Pancreas (tissue), 10 donors: ENCODE measurements at regions not wholly inside any gene's neighbourhood (a gene's known extent, or its start where the extent isn't known, plus 50 kb on each side); places are given as distances from the start of the nearest gene placed in this dataset.

Experiments used
- ATAC-seq, 4 donors: fragments of 200-7000 bp; cut with Tn5 transposase; one replicate each; pipeline versions ENCODE4 v1.8.0 to v1.9.1; 2020; ENCODE audit warnings: mild to moderate bottlenecking in 4 of 4, moderate library complexity in 4 of 4
- DNase-seq, 6 donors: peaks; one replicate each; pipeline ENCODE4 v3.0.0-alpha.2; 2020
- FAIRE-seq: peaks from 2 replicates; lab custom pipeline; 2012; peaks lifted over from hg19 to GRCh38; lab: Jason Lieb, UNC
- H3K27ac ChIP-seq, 4 donors: fragments of 200-600 bp; sonication (generic); 1 replicate in 3 of 4; 2 replicates in 1 of 4; pipeline versions ENCODE4 v1.5.0 to v1.8.0; 2020
- H3K27me3 ChIP-seq, 4 donors: fragments of 200-600 bp; one replicate each; pipeline ENCODE4 v1.8.0; 2021
- H3K36me3 ChIP-seq, 3 donors: fragments of 200-600 bp; sonication (generic) in 1 of 3; one replicate each; pipeline versions ENCODE4 v1.5.0 to v1.8.0; 2020 to 2021
- H3K4me1 ChIP-seq, 3 donors: fragments of 200-600 bp; one replicate each; pipeline ENCODE4 v1.8.0; 2021
- H3K4me3 ChIP-seq, 4 donors: fragments of 200-600 bp; sonication (generic) in 2 of 4; one replicate each; pipeline versions ENCODE4 v1.5.0 to v1.8.0; 2020 to 2021
- H3K9me3 ChIP-seq, 4 donors: fragments of 200-600 bp; one replicate each; pipeline ENCODE4 v1.8.0; 2021
- WGBS, 2 donors: extraction: QIAGEN DNeasy Blood & Tissue Kit; methylation state at CpG; one replicate each; pipeline ENCODE4 v1.1.7; 2013; 5-methylcytosine and 5-hydroxymethylcytosine counted together
- intact Hi-C, 3 donors: fragments of 100-400 bp; cut with DNase I; formaldehyde crosslinking; loops; one replicate each; pipeline versions ENCODE4 v1.11.1 to v1.14.2; 2022
- TF ChIP-seq, protein P1 (sequence below), 4 donors: fragments of 200-600 bp; sonication (generic) in 3 of 4; IDR thresholded peaks; one replicate each; pipeline versions ENCODE4 v1.5.0 to v1.8.0; 2021; ENCODE audit warnings: antibody characterized with exemption in 4 of 4
- donor health status: healthy with polysubstance abuse.
- donor health status: DM: no; HTN: no; CAD: no; lungs with moderate emphysema.
- donor health status: DM: no; HTN: no; CAD: no.
- donor health status: control.
- donor health status: control.
- donor health status: Bipolar disorder and iron deficiency.
- donor health status: DM: yes; HTN: yes; CAD: no.
- donor health status: DM: no; HTN: no; CAD: no.
- donor health status: DM: no; HTN: no; CAD: no.
- donor health status: DM: yes; HTN: yes; CAD: no.

DNA sequence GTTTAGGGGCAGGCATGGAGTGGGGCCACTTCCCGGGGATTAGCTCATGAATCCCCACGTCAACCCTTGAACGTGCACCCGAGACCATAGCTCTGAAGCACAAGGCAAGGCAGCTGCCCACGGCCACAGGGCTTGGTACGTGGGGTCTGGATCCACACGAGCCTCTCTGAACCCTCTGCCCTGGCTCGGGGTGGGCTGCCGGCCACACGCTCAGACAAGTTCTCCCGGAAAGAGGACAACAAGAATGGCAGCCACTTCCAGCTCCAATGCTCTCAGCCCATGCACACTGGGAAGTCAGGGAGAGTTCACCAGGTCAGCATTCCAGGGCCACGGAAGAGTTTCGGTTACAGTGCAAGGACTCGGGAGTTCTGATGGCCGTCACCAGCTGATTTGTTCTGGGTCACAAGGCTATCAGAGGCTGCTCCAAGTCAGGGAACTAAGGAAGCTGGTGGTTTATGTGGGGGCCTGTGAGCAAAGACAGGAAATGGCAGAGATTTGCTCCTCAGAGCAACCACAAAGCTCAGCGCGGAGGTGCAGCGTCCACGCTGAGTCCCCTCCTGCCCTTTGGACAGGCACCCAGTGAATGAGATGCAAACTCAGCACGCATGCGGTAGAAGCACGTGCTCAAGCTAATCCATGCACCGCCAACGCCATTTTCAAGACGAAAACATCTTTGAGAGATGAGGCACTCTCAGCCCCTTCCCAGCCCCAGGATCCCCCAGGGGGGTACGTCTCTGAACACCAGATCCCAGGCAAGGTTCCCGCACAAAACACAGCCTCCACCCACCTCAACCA is 356.4 kb downstream of the FOXL1 start:
- 48 to 62% methylated on average over 27 of the region's 27 CpGs for WGBS, 2 donors
- Histone ChIP-seq H3K27ac (no peak overlapping the region), H3K9me3 (no peaks in the 10 kb centered on the region), H3K27me3 (peaks cover 0 to 7% (median 0%) of the 10 kb centered on the region in 4 donors), H3K4me3 (no peak overlapping the region), H3K4me1 (no peaks in the 10 kb centered on the region), H3K36me3 (no peaks in the 10 kb centered on the region)
- DNase-seq (peak in 1 of 6 donors; percentile 20), FAIRE-seq (no peak), ATAC-seq (no peak)
- intact Hi-C loops = no loop called here
- TF ChIP-seq, protein P1, sequence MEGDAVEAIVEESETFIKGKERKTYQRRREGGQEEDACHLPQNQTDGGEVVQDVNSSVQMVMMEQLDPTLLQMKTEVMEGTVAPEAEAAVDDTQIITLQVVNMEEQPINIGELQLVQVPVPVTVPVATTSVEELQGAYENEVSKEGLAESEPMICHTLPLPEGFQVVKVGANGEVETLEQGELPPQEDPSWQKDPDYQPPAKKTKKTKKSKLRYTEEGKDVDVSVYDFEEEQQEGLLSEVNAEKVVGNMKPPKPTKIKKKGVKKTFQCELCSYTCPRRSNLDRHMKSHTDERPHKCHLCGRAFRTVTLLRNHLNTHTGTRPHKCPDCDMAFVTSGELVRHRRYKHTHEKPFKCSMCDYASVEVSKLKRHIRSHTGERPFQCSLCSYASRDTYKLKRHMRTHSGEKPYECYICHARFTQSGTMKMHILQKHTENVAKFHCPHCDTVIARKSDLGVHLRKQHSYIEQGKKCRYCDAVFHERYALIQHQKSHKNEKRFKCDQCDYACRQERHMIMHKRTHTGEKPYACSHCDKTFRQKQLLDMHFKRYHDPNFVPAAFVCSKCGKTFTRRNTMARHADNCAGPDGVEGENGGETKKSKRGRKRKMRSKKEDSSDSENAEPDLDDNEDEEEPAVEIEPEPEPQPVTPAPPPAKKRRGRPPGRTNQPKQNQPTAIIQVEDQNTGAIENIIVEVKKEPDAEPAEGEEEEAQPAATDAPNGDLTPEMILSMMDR (IDR thresholded peaks at IDR 0.05) = no peak

DNA sequence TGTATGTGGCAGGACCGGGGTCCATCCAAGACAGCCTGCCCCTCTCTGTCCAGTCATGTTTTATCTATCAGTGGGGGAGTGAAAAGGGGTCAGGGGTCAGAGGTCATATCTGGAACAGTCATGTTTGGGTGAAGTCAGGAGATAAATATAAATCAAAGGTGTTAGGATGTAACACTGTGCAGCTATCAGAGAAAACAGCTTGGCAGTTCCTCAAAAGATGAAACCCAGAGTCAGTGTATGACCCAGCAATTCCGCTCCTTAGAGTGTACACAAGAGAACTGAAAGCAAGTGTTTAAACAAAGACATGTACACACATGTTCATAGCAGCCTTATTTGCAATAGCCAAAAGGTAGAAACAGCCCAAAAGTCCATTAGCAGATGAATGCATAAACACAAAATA is 361.3 kb downstream of the FOXL1 start:
- Histone ChIP-seq H3K36me3 (no peaks in the 10 kb centered on the region), H3K27ac (no peak overlapping the region), H3K4me1 (no peaks in the 10 kb centered on the region), H3K9me3 (no peaks in the 10 kb centered on the region), H3K27me3 (peaks cover 0 to 4% (median 0%) of the 10 kb centered on the region in 4 donors), H3K4me3 (no peak overlapping the region)
- FAIRE-seq (no peak), DNase-seq (no peak), ATAC-seq (no peak)
- TF ChIP-seq, protein P1 (IDR thresholded peaks at IDR 0.05) = no peak
- intact Hi-C loops = no loop called here
- 71 to 95% methylated on average over 2 of the region's 2 CpGs for WGBS, 2 donors

DNA sequence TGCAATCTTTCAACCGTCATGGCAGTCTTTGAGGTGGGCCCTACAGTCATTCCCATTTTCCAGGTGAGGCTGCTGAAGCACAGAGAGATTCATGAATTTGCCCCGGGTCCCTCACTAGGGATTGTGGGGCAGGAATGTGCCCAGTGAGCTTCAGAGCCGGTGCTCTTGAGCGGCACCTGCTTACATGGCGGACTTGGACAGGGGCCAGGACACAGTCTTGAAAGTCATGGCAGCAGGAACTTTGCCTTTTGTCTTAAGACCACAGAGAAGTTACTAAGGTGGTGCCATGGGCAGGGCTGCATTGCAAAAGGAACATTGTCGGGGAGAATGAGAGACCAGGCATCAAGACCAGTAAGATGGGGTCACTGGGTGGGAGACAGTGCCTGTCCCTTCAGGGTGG is 363.4 kb downstream of the FOXL1 start:
- TF ChIP-seq, protein P1 (IDR thresholded peaks at IDR 0.05) = no peak
- FAIRE-seq (no peak), DNase-seq (peak in 2 of 6 donors; percentile 25 to 30), ATAC-seq (no peak)
- 76 to 83% methylated on average over 6 of the region's 6 CpGs for WGBS, 2 donors
- no peak overlapping the region for H3K4me3 ChIP-seq
- intact Hi-C loops = no loop called here
- H3K27me3 ChIP-seq = peaks cover 0 to 4% (median 0%) of the 10 kb centered on the region in 4 donors
- H3K36me3 ChIP-seq = no peaks in the 10 kb centered on the region
- H3K4me1 ChIP-seq = no peaks in the 10 kb centered on the region
- H3K27ac ChIP-seq = no peak overlapping the region
- H3K9me3 ChIP-seq = no peaks in the 10 kb centered on the region

DNA sequence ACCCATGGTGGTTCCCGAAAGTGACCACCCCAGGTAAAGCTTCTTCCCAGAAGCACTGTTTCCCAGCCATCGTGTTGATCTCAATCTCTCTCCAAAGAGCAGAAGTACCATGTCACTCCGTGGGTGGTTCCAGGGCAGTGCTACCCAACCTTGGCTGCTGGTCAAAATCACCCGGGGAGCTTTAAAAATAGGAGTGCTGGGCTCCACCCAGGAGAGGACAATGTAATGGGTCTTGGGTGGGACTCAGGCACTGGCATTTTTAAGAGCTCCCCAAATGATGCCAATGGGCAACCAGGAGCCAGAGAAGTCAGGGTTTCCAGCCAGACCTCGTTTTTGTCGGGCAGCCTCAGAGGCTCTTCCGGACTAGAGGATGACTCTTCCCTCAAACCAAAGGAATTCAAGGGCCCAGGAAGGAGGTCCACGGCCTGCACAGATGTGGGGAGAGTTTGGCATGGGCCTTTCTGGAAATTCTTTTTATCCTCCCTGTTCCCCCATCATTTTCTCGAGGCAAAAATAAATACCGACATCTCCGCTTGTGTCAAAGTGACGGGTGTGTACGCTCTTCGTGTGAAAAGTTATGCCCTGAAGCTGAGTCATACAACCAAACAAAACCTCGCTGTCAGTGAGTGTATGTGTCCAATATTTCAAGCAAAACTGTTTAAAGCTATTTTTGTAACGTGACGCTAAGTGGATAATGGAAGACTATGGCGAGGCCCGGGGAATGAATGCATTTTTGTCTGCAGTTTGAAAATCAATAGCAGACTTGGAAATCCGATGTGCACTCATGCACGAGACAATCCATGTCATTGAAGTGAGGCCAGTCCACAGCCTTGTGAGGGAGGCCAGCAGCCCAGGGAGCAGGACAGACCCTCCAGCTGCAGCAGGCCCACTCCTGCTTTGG is 364.1 kb downstream of the FOXL1 start:
- TF ChIP-seq, protein P1 (IDR thresholded peaks at IDR 0.05) = no peak
- no peak overlapping the region for H3K4me3 ChIP-seq
- WGBS, 2 donors = 57 to 63% methylated on average over 21 of the region's 21 CpGs
- FAIRE-seq (no peak), DNase-seq (peak in 1 of 6 donors; percentile 0), ATAC-seq (no peak)
- no peaks in the 10 kb centered on the region for H3K9me3 ChIP-seq
- H3K36me3 ChIP-seq = no peaks in the 10 kb centered on the region
- intact Hi-C loops = no loop called here
- no peaks in the 10 kb centered on the region for H3K4me1 ChIP-seq
- H3K27me3 ChIP-seq = peaks cover 0 to 4% (median 0%) of the 10 kb centered on the region in 4 donors
- H3K27ac ChIP-seq = no peak overlapping the region
